ENCODE measurements at regions not wholly inside any gene's neighbourhood (a gene's known extent, or its start where the extent isn't known, plus 50 kb on each side); places are given as distances from the start of the nearest gene placed in this dataset.

- no peaks in the 10 kb centered on the region for H3K36me3 ChIP-seq (ENCODE audit: insufficient read depth, low read length)
- no peaks in the 10 kb centered on the region for H3K27me3 ChIP-seq (ENCODE audit: insufficient read depth, low read length, poor library complexity)
- H2AFZ ChIP-seq (ENCODE audit: low read depth, low read length): no peak overlapping the region
- no peak overlapping the region for H3K4me2 ChIP-seq (ENCODE audit: insufficient read depth, low read length)
- H3K9ac ChIP-seq (ENCODE audit: low read depth, low read length): no peak overlapping the region
- TF ChIP-seq EZH2 (IDR thresholded peaks at IDR 0.05; ENCODE audit: borderline replicate concordance, low read depth, low read length, severe bottlenecking) (no peak), CTCF (IDR thresholded peaks at IDR 0.05; ENCODE audit: borderline replicate concordance, extremely low read depth, low read length, poor library complexity, severe bottlenecking) (no peak)
- no peak for ATAC-seq (ENCODE audit: insufficient read depth, low read depth)
- H3K4me1 ChIP-seq (ENCODE audit: insufficient read depth, low read length): no peaks in the 10 kb centered on the region
- no peaks in the 10 kb centered on the region for H3K9me3 ChIP-seq (ENCODE audit: insufficient read depth, low read length, severe bottlenecking)
- H3K27ac ChIP-seq (ENCODE audit: low read length): no peak overlapping the region
- no peak for DNase-seq
- no peak overlapping the region for H3K4me3 ChIP-seq (ENCODE audit: low read depth in 1 of 2, low read length in 2 of 2)
- H3K79me2 ChIP-seq (ENCODE audit: insufficient read depth, low read length): no peaks in the 10 kb centered on the region
- no peaks in the 10 kb centered on the region for H4K20me1 ChIP-seq (ENCODE audit: insufficient read depth, low read length)
Measured at GRCh38 chr18:52190631-52191030, 149.4 kb upstream of the DCC start.

GRCh38 chr18:52200406-52200805 lies 139.6 kb upstream of the DCC start:
- Histone ChIP-seq H3K27me3 (ENCODE audit: insufficient read depth, low read length, poor library complexity) (no peaks in the 10 kb centered on the region), H3K9ac (ENCODE audit: low read depth, low read length) (no peak overlapping the region), H3K79me2 (ENCODE audit: insufficient read depth, low read length) (no peaks in the 10 kb centered on the region), H2AFZ (ENCODE audit: low read depth, low read length) (no peak overlapping the region), H3K4me1 (ENCODE audit: insufficient read depth, low read length) (no peaks in the 10 kb centered on the region), H3K36me3 (ENCODE audit: insufficient read depth, low read length) (no peaks in the 10 kb centered on the region), H3K27ac (ENCODE audit: low read length) (no peak overlapping the region), H3K4me2 (ENCODE audit: insufficient read depth, low read length) (no peak overlapping the region), H4K20me1 (ENCODE audit: insufficient read depth, low read length) (no peaks in the 10 kb centered on the region), H3K9me3 (ENCODE audit: insufficient read depth, low read length, severe bottlenecking) (no peaks in the 10 kb centered on the region), H3K4me3 (ENCODE audit: low read depth in 1 of 2, low read length in 2 of 2) (no peak overlapping the region)
- no peak for ATAC-seq (ENCODE audit: insufficient read depth, low read depth)
- no peak for DNase-seq
- TF ChIP-seq CTCF (IDR thresholded peaks at IDR 0.05; ENCODE audit: borderline replicate concordance, extremely low read depth, low read length, poor library complexity, severe bottlenecking): no peak
- no peak for TF ChIP-seq EZH2 (IDR thresholded peaks at IDR 0.05; ENCODE audit: borderline replicate concordance, low read depth, low read length, severe bottlenecking)

- DNase-seq (no peak), ATAC-seq (ENCODE audit: insufficient read depth, low read depth) (no peak)
- Histone ChIP-seq H3K27ac (ENCODE audit: low read length) (no peak overlapping the region), H3K27me3 (ENCODE audit: insufficient read depth, low read length, poor library complexity) (no peaks in the 10 kb centered on the region), H3K9me3 (ENCODE audit: insufficient read depth, low read length, severe bottlenecking) (no peaks in the 10 kb centered on the region), H4K20me1 (ENCODE audit: insufficient read depth, low read length) (no peaks in the 10 kb centered on the region), H3K79me2 (ENCODE audit: insufficient read depth, low read length) (no peaks in the 10 kb centered on the region), H3K4me1 (ENCODE audit: insufficient read depth, low read length) (no peaks in the 10 kb centered on the region), H3K9ac (ENCODE audit: low read depth, low read length) (no peak overlapping the region), H2AFZ (ENCODE audit: low read depth, low read length) (no peak overlapping the region), H3K4me2 (ENCODE audit: insufficient read depth, low read length) (no peak overlapping the region), H3K4me3 (ENCODE audit: low read depth in 1 of 2, low read length in 2 of 2) (no peak overlapping the region), H3K36me3 (ENCODE audit: insufficient read depth, low read length) (no peaks in the 10 kb centered on the region)
- TF ChIP-seq CTCF (IDR thresholded peaks at IDR 0.05; ENCODE audit: borderline replicate concordance, extremely low read depth, low read length, poor library complexity, severe bottlenecking) (no peak), EZH2 (IDR thresholded peaks at IDR 0.05; ENCODE audit: borderline replicate concordance, low read depth, low read length, severe bottlenecking) (no peak)
Measured at GRCh38 chr18:52200921-52201663, 138.9 kb upstream of the DCC start.
